OCI-LY7 (cell line): ENCODE measurements at regions not wholly inside any gene's neighbourhood (a gene's known extent, or its start where the extent isn't known, plus 50 kb on each side); places are given as distances from the start of the nearest gene placed in this dataset.

Source experiments
- BruUV-seq: library from RNA; stranded (reverse); fragments of 400-500 nt; replicated peaks from 2 replicates; lab custom pipeline; 2021; lab: Mats Ljungman, UMichigan
- CTCF ChIA-PET: fragments of 300-600 bp; sonication (Branson Sonifier 250); formaldehyde crosslinking; loops from one replicate; lab custom pipeline; 2022; ENCODE audit warnings: antibody characterized with exemption; ENCODE audit not compliant: unreplicated experiment; lab: Charles Lee
- POLR2A ChIA-PET: fragments of 300-600 bp; sonication (Branson Sonifier 250); formaldehyde crosslinking; loops from one replicate; lab custom pipeline; 2022; ENCODE audit warnings: antibody characterized with exemption; lab: Charles Lee
- DNase-seq: peaks from one replicate; pipeline ENCODE4 v3.0.0-alpha.2; 2015; ENCODE audit warnings: low spot score
- H2AFZ ChIP-seq: fragments of 200-600 bp; sonication (generic), shearing (Covaris generic); 2 replicates; pipeline ENCODE4 v1.6.1; 2014; ENCODE audit warnings: mild to moderate bottlenecking, antibody characterized with exemption, low read length, moderate library complexity
- H3K27ac ChIP-seq: fragments of 200-600 bp; sonication (generic); 2 replicates; pipeline ENCODE4 v1.5.1; 2014; ENCODE audit warnings: mixed run types, low read depth, mild to moderate bottlenecking, moderate library complexity, low read length, inconsistent platforms; ENCODE audit not compliant: poor library complexity, severe bottlenecking
- H3K36me3 ChIP-seq: fragments of 200-600 bp; sonication (generic); 2 replicates; pipeline ENCODE4 v1.6.1; 2014; ENCODE audit warnings: mild to moderate bottlenecking, antibody characterized with exemption, low read length, moderate library complexity, mixed read lengths; ENCODE audit not compliant: insufficient read depth
- H3K4me1 ChIP-seq: fragments of 200-600 bp; sonication (generic); 2 replicates; pipeline ENCODE4 v1.5.1; 2014; ENCODE audit warnings: mild to moderate bottlenecking, low read length; ENCODE audit not compliant: insufficient read depth, poor library complexity, severe bottlenecking
- H3K4me2 ChIP-seq: fragments of 200-600 bp; sonication (generic); 2 replicates; pipeline ENCODE4 v1.6.1; 2014; ENCODE audit warnings: mild to moderate bottlenecking, low read length
- H3K4me3 ChIP-seq: fragments of 200-600 bp; sonication (generic); 2 replicates; pipeline ENCODE4 v1.5.1; 2014; ENCODE audit warnings: mild to moderate bottlenecking, low read depth, low read length; ENCODE audit not compliant: poor library complexity, severe bottlenecking
- H3K79me2 ChIP-seq: fragments of 200-600 bp; sonication (generic); 2 replicates; pipeline ENCODE4 v1.6.1; 2016; ENCODE audit warnings: low read depth, mild to moderate bottlenecking, low read length, moderate library complexity, mixed read lengths; ENCODE audit not compliant: insufficient read depth
- H3K9me2 ChIP-seq: fragments of 200-600 bp; sonication (generic); 2 replicates; pipeline ENCODE4 v1.6.1; 2016; ENCODE audit warnings: mild to moderate bottlenecking, low read length, mixed read lengths; ENCODE audit not compliant: insufficient read depth
- H3K9me3 ChIP-seq: fragments of 200-600 bp; sonication (generic); 2 replicates; pipeline ENCODE4 v1.6.1; 2014; ENCODE audit warnings: mild to moderate bottlenecking, mixed run types, low read length, mixed read lengths
- H4K20me1 ChIP-seq: fragments of 200-600 bp; sonication (generic); 2 replicates; pipeline ENCODE4 v1.6.1; 2014; ENCODE audit warnings: mild to moderate bottlenecking, antibody characterized with exemption, low read length, moderate library complexity, mixed read lengths; ENCODE audit not compliant: insufficient read depth
- CTCF ChIP-seq: fragments of 200-600 bp; sonication (generic); conservative IDR thresholded peaks from 2 replicates; pipeline ENCODE4 v1.5.1; 2014; ENCODE audit warnings: mild to moderate bottlenecking, antibody characterized with exemption, low read length, moderate library complexity, mixed read lengths
- EZH2phosphoT487 ChIP-seq: fragments of 200-600 bp; sonication (generic); IDR thresholded peaks from 2 replicates; pipeline ENCODE4 v1.6.1; 2018; ENCODE audit warnings: low read depth, borderline replicate concordance, mild to moderate bottlenecking, mixed run types, antibody characterized with exemption, low read length, moderate library complexity, mixed read lengths
- intact Hi-C: fragments of 100-400 bp; cut with micrococcal nuclease; formaldehyde crosslinking; loops from one replicate; pipeline ENCODE4 v1.10.0; 2022; ENCODE audit not compliant: unreplicated experiment

- Histone ChIP-seq H2AFZ (no peak overlapping the region), H3K79me2 (no peaks in the 10 kb centered on the region), H3K9me2 (no peaks in the 10 kb centered on the region), H3K36me3 (no peaks in the 10 kb centered on the region), H3K4me3 (no peak overlapping the region), H3K27ac (no peak overlapping the region), H3K9me3 (no peaks in the 10 kb centered on the region), H3K4me1 (no peaks in the 10 kb centered on the region), H4K20me1 (no peaks in the 10 kb centered on the region), H3K4me2 (no peak overlapping the region)
- CTCF ChIA-PET = no interaction called here
- no peak for TF ChIP-seq CTCF
- no peak for TF ChIP-seq EZH2phosphoT487
- DNase-seq = no peak
- BruUV-seq = no TSS peak
- POLR2A ChIA-PET = interaction anchor here (0.5 kb wide), 1 partner anchor 119 kb away, joined by 3 read pairs; no protein-coding TSS in a partner anchor
- intact Hi-C loops = no loop called here
These were observed 51.8 kb upstream of the PRICKLE1 start for GRCh38 chr12:42641221-42641885.

GRCh38 chr12:42640391-42640790 lies 50.8 kb upstream of the PRICKLE1 start:
- TF ChIP-seq EZH2phosphoT487 = no peak
- no peak for TF ChIP-seq CTCF
- BruUV-seq = no TSS peak
- no peak for DNase-seq
- H3K36me3 ChIP-seq = no peaks in the 10 kb centered on the region
- intact Hi-C loops = no loop called here
- no peaks in the 10 kb centered on the region for H3K4me1 ChIP-seq
- H2AFZ ChIP-seq = no peak overlapping the region
- no peak overlapping the region for H3K4me2 ChIP-seq
- no peaks in the 10 kb centered on the region for H3K79me2 ChIP-seq
- ChIA-PET POLR2A (no interaction called here), CTCF (no interaction called here)
- H4K20me1 ChIP-seq = no peaks in the 10 kb centered on the region
- no peaks in the 10 kb centered on the region for H3K9me2 ChIP-seq
- no peak overlapping the region for H3K27ac ChIP-seq
- no peaks in the 10 kb centered on the region for H3K9me3 ChIP-seq
- H3K4me3 ChIP-seq = no peak overlapping the region

GRCh38 chr12:42639556-42639955 lies 50.0 kb upstream of the PRICKLE1 start:
- Histone ChIP-seq H3K9me3 (no peaks in the 10 kb centered on the region), H3K4me1 (no peaks in the 10 kb centered on the region), H3K36me3 (no peaks in the 10 kb centered on the region), H2AFZ (no peak overlapping the region), H3K4me3 (no peak overlapping the region), H4K20me1 (no peaks in the 10 kb centered on the region), H3K27ac (no peak overlapping the region), H3K4me2 (no peak overlapping the region), H3K9me2 (no peaks in the 10 kb centered on the region), H3K79me2 (no peaks in the 10 kb centered on the region)
- intact Hi-C loops = no loop called here
- TF ChIP-seq CTCF (no peak), EZH2phosphoT487 (no peak)
- ChIA-PET POLR2A (interaction anchor here (0.6 to 0.7 kb wide), 2 partner anchors 121 to 356 kb away, joined by 3 read pairs; no protein-coding TSS in a partner anchor), CTCF (no interaction called here)
- DNase-seq = no peak
- BruUV-seq = no TSS peak
